ENCODE measurements at regions not wholly inside any gene's neighbourhood (a gene's known extent, or its start where the extent isn't known, plus 50 kb on each side); places are given as distances from the start of the nearest gene placed in this dataset.

DNA sequence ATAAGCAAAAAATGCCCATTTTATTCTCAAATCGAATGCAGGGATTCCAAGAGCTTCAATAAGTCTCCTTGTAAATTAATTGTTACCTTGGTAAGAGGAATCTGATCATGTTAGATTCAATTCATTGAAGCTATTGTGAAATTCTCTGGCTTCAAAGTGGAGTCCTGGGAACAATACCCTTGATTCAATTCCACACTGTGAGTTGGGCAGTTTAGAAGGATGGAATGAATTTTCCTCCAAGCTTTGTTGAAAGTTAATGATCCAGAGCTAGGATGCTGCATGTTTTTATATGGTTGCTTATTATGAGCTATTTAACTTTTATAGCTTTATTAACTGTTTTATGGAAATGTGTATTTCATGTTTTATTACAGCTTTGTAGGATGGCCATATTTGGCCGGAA, 89.9 kb upstream of the IGF1 start:
- no peak for TF ChIP-seq POLR2A (IDR thresholded peaks at IDR 0.05; ENCODE audit: low read depth, low read length)
- no peak for TF ChIP-seq TAF1 (IDR thresholded peaks at IDR 0.05; ENCODE audit: borderline replicate concordance, low read depth, low read length)

Measured in GM12892 (cell line).